HG03025 (cell line): ENCODE measurements at regions not wholly inside any gene's neighbourhood (a gene's known extent, or its start where the extent isn't known, plus 50 kb on each side); places are given as distances from the start of the nearest gene placed in this dataset.

Experiments
- ATAC-seq: cut with Tn5 transposase; IDR thresholded peaks from one replicate; pipeline ENCODE4 v1.9.1; 2021; ENCODE audit warnings: mild to moderate bottlenecking, moderate library complexity; ENCODE audit not compliant: unreplicated experiment, low FRiP score

- no peak for ATAC-seq
Observed at GRCh38 chr2:105653302-105653701, 91.4 kb upstream of the NCK2 start.

GRCh38 chr2:105652014-105652796 lies 92.5 kb upstream of the NCK2 start:
- ATAC-seq: no peak

DNA sequence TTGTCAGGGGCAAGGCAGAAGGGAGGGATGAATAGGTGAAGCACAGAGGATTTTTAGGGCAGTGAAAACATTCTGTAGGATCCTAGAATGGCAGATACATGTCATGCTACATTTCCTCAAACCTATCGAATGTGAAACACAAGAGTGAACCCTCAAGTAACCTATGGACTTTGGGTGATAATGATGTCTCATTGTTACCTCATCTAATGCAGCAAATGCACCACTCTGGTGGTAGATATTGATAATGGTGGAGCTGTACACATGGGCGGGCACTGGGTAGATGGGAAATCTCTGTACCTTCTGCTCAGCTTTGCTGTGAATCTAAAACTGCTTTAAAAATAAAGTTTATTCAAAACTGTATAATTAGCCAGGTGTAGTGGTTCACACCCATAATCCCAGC lies 95.2 kb upstream of the NCK2 start:
- no peak for ATAC-seq

DNA sequence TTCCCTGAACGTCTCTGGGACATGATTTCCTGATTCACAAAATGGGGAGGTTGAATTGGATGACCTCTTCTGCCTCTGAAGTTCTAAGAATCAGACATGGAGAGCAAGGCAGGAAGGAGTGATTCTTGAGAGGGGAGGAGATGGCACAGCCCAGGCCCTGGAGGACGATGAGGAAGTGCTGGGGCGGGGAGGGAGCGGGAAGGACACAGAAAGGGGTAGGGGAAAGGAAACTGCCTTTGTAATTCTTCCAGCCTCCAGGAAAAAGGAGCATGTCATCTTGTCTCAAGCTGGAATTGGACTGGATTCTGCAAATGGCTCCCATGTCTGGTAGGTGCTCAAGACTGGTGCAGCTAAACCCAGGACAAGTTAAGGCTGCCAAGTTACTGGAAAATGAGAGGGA lies 97.0 kb upstream of the NCK2 start:
- no peak for ATAC-seq

DNA sequence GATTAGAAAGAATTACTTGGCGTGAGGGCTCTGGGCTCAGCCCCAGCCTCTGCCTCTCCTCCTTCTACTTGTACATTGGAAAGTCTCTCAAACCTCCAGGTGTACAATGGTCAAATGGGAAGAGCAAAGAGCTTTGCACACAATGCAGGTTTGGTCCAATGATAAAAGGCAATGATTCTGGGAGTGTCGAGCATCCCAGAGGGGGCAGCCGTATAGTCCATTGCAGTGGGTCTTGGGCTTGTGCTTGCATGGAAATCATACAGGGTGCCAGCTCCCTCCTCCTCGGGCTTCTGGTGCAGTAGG lies 98.0 kb upstream of the NCK2 start:
- no peak for ATAC-seq

DNA sequence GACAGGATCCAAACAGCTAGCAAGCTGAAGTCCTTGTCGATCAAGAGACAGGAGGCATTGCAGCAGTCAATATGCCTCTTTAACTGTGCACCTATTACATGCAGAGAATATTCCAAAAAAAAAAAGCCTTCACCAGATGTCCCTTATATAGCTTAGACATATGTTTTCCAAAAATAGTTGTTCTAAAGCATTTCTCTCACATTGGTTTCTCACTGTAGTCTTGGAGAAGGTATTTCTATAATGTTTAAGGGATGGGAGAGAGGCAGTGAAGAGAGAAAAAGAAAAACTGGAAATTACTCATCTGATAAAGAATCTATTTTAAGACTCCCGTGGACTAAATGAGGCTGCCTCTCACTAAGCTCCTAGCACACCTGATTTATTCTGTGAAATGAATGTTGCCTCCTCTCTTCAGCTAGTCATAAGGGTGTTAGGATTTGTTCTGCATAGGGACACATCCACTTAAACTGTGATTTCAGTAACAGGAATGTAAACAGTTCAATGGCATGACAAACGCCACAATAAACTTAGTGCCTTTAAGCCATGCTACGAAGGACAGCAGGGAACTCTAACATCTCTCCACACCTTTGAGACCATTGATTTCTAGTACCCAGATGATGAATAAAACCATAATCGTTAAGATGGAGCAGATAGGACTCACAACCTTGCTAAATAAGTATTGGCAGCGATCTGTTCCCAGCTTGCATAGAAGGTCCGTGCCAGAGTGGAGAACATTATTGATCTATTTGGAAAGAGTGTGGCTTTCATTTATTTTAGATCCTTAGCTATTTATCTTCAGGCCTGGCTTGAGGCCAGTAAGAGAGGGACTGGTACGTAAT lies 98.6 kb upstream of the NCK2 start:
- no peak for ATAC-seq

DNA sequence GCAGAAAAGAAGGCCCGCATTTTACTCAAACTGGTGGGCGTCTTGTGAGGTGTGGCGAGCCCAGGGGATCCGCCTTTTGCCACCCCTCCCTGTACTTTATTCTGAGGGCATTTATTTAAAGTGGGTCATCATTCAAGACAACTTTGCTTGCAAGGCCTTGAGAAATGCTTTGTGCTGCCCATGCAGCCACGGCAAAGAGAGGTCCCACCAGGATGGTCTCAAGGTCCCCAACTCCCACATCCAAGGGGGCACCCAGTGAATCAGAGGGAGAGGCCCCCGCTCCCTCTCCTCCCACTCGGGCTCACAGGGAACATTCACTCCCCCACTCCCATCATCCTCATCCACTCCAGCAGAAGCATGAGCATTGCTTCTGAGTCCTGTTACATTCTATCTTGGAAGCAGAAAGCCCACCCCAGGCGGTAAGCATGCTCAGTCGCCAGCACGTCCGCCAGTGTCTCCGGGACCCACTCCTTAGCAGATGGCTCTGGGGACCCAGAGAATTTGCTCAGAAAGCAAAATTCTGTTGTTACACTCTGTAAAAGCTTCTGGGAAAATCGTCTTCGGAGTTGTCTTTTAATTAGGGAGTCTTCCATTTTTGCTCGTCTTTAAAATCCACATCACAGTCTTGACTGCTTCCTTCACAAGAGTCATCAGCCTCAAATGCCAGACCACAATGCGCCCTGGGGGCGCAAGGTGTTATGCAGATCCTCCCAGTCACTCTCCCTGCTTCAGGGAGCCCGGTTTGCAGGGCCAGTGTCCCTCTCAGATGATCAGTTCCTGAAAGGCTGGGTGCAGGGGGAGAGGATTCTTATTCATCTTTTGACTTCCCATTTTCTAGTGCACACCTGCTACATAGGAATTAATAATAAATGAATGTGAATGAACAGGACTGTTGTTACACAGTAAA lies 99.4 kb upstream of the NCK2 start:
- ATAC-seq: no peak

DNA sequence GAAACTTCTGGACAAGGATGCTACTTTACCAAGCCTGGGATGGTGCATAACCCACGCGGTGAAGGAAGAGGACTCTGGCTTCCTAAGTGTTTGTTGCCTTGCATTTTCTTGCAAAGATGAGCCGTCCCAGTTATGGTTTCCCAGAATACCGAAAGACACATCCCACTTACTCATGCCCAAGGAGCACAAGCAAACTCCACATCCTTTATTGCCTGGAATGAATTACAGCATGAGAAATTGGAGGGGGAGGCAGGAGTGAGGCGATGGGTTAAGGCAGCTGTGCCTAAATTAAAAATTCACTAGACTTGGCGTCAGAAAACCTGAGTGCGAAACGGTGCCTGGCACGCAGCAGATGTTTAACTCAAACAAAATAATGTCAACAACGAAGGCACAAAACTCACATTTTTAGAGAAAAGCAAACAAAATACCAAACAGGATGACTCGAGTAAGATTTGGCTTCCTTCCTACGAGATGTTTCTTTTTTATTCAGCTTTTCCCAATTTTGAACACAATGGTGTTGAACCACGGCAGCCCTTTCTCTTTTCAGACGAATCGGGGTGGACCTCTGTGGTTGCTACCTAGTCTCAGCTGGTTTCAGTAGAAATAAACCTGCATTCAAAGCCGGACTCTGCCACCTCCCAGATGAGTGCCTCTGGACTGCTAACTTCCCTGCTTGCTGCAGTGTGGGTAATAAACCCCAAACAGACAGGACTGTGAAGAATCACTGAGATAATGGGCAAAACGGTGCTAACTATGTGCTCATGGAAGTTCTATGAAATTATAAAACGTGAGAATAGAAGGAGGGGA lies 100.3 kb upstream of the NCK2 start:
- no peak for ATAC-seq

- no peak for ATAC-seq
Observed at GRCh38 chr2:105643405-105644173, 101.1 kb upstream of the NCK2 start.

- no peak for ATAC-seq
Observed at GRCh38 chr2:105641389-105641811, 103.3 kb upstream of the NCK2 start.

GRCh38 chr2:105640246-105640645 lies 104.5 kb upstream of the NCK2 start:
- ATAC-seq: no peak

- no peak for ATAC-seq
Observed at GRCh38 chr2:105636109-105636740, 108.5 kb upstream of the NCK2 start.

DNA sequence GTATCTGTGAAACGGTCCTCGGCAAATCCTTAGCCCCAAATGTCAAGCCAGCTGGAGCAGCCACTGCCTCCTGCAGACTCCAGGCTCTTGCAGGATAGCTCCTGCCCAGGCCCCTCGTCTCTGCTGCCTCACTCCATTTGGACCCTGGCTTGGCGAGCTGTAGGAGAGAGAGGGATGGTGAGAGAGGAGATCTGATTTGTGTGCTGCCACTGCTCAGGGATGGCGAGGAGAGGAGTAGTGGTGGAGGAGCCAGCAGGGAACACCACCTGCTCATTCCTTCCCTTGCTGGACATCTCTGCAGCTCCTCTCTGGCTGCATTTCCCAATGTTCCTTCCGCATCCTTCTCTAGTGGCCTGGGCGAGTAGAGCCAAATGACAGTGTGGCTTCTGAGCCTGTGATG lies 109.1 kb upstream of the NCK2 start:
- ATAC-seq: no peak

GRCh38 chr2:105634198-105634597 lies 110.5 kb upstream of the NCK2 start:
- no peak for ATAC-seq

- ATAC-seq: no peak
Observed at GRCh38 chr2:105631922-105632321, 112.8 kb upstream of the NCK2 start.

DNA sequence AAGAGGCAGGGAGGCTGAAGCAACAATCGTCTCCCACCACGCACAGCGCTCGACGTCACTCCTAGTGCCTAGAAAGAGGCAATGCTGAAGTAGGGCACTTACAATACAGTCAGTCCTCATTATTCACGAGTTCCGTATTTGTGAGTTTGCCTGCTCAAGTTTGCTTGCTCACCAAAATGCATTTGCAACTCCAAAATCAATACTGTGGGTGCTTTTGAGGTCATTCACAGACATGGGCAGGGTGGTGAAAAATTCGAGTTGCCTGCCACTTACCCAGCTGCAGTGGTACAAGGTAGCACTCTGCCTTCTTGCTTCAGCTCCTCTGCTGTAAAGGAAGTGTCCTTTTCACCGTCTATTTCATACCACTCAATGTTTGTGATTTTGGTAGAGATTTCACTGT lies 113.7 kb upstream of the NCK2 start:
- no peak for ATAC-seq

- ATAC-seq: no peak
Observed at GRCh38 chr2:105629634-105630033, 115.1 kb upstream of the NCK2 start.

GRCh38 chr2:105627534-105627933 lies 117.2 kb upstream of the NCK2 start:
- no peak for ATAC-seq

DNA sequence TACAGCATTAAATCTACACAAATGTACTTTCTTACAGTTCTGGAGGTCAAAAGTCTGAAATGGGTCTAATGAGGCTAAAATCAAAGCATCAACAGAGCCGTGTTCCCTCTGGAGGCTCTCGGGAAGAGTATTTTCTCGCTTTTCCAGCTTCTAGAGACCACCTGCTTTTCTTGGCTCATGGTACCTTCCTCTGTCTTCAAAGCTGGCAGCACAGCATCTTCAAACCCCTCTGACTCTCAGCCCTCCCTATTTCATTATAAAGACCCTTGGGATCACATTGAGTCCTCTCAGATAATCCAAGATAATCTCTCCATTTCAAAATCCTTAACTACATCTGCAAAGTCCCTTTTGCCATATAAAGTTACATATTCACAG lies 117.8 kb upstream of the NCK2 start:
- ATAC-seq: no peak
